ENCODE measurements at regions not wholly inside any gene's neighbourhood (a gene's known extent, or its start where the extent isn't known, plus 50 kb on each side); places are given as distances from the start of the nearest gene placed in this dataset.

- Histone ChIP-seq H3K36me3 (ENCODE audit: control insufficient read depth in 4 of 4, insufficient read depth in 3 of 4, low read depth in 1 of 4, low read length in 3 of 4) (no peaks in the 10 kb centered on the region), H3K9me3 (ENCODE audit: control insufficient read depth in 4 of 4, low read length in 3 of 4) (peaks cover 0 to 1% (median 0%) of the 10 kb centered on the region in 4 donors), H3K4me3 (ENCODE audit: low read depth in 1 of 3, low read length in 3 of 3) (no peak overlapping the region), H3K27me3 (ENCODE audit: control insufficient read depth in 4 of 4, insufficient read depth in 4 of 4, low read length in 3 of 4) (no peaks in the 10 kb centered on the region), H3K4me1 (ENCODE audit: control insufficient read depth in 4 of 4, insufficient read depth in 4 of 4, low read length in 3 of 4) (no peaks in the 10 kb centered on the region), H3K9ac (ENCODE audit: low read depth in 1 of 2, low read length in 2 of 2) (no peak overlapping the region), H3K27ac (ENCODE audit: low read depth in 1 of 2, low read length in 2 of 2) (no peak overlapping the region)
- WGBS: 72% methylated on average over 5 of the region's 5 CpGs
- TF ChIP-seq FOXA1 (IDR thresholded peaks at IDR 0.05) (no peak), CTCF (IDR thresholded peaks at IDR 0.05; ENCODE audit: low read depth, low read length, missing input control) (no peak), JUND (IDR thresholded peaks at IDR 0.05) (no peak), NR2F2 (IDR thresholded peaks at IDR 0.05) (no peak), RXRA (IDR thresholded peaks at IDR 0.05) (no peak), HNF4A (conservative IDR thresholded peaks at IDR 0.05) (no peak), REST (IDR thresholded peaks at IDR 0.05) (no peak), MAX (IDR thresholded peaks at IDR 0.05) (no peak), SP1 (IDR thresholded peaks at IDR 0.05) (no peak), ZBTB33 (IDR thresholded peaks at IDR 0.05) (no peak), EGR1 (IDR thresholded peaks at IDR 0.05; ENCODE audit: low read depth in 2 of 2) (no peak), YY1 (IDR thresholded peaks at IDR 0.05) (no peak), HNF4G (IDR thresholded peaks at IDR 0.05) (no peak), FOXA2 (IDR thresholded peaks at IDR 0.05) (no peak)
- DNase-seq (ENCODE audit: low spot score): no peak
These were observed 315.4 kb upstream of the LRRC3B start for GRCh38 chr3:26307192-26307591.

- no peak for DNase-seq (ENCODE audit: low spot score)
- WGBS: 70% methylated on average over 3 of the region's 3 CpGs
These were observed 314.8 kb upstream of the LRRC3B start for GRCh38 chr3:26307787-26308186.

More at GRCh38 chr3:26307787-26308186, 314.8 kb upstream of the LRRC3B start:
- Histone ChIP-seq H3K4me1 (ENCODE audit: control insufficient read depth in 4 of 4, insufficient read depth in 4 of 4, low read length in 3 of 4) (no peaks in the 10 kb centered on the region), H3K27ac (ENCODE audit: low read depth in 1 of 2, low read length in 2 of 2) (no peak overlapping the region), H3K36me3 (ENCODE audit: control insufficient read depth in 4 of 4, insufficient read depth in 3 of 4, low read depth in 1 of 4, low read length in 3 of 4) (no peaks in the 10 kb centered on the region), H3K4me3 (ENCODE audit: low read depth in 1 of 3, low read length in 3 of 3) (no peak overlapping the region), H3K27me3 (ENCODE audit: control insufficient read depth in 4 of 4, insufficient read depth in 4 of 4, low read length in 3 of 4) (no peaks in the 10 kb centered on the region), H3K9ac (ENCODE audit: low read depth in 1 of 2, low read length in 2 of 2) (no peak overlapping the region), H3K9me3 (ENCODE audit: control insufficient read depth in 4 of 4, low read length in 3 of 4) (peaks cover 0 to 1% (median 0%) of the 10 kb centered on the region in 4 donors)
- TF ChIP-seq CTCF (IDR thresholded peaks at IDR 0.05; ENCODE audit: low read depth, low read length, missing input control) (no peak), ATF3 (IDR thresholded peaks at IDR 0.05) (no peak), TAF1 (conservative IDR thresholded peaks at IDR 0.05) (no peak), EGR1 (IDR thresholded peaks at IDR 0.05; ENCODE audit: low read depth in 2 of 2) (no peak), RXRA (IDR thresholded peaks at IDR 0.05) (no peak), FOXA2 (IDR thresholded peaks at IDR 0.05) (no peak), NR2F2 (IDR thresholded peaks at IDR 0.05) (no peak)

Data from liver (tissue), 8 donors.